ENCODE measurements at regions not wholly inside any gene's neighbourhood (a gene's known extent, or its start where the extent isn't known, plus 50 kb on each side); places are given as distances from the start of the nearest gene placed in this dataset. TPM values are rescaled to one million over a fixed set of nuclear protein-coding genes. Genes with fewer than 3 reads are reported as not detected.
A peak's percentile ranks its signal among the peaks of the same experiment; 100 is the strongest.
"Not testable (repeated sequence)": the region's sequence is repeated elsewhere in the genome, so short reads cannot be mapped to it uniquely, and the experiment has no call there.

- intact Hi-C loops (cut with DNase I), result loop anchor here (10.0 kb wide), 1 partner anchor 287 kb away; the partner anchor contains the start of gene ZNF184
- DNase-seq, result no peak
- peak; percentile 25 for ATAC-seq (ENCODE audit: poor library complexity)
Measured at GRCh38 chr6:27187231-27188060, 60.1 kb upstream of the PRSS16 start.

- ATAC-seq (ENCODE audit: poor library complexity) (peak; percentile 95), DNase-seq (peak; percentile 51)
- intact Hi-C loops (cut with DNase I), result loop anchor here (10.0 kb wide), 1 partner anchor 287 kb away; the partner anchor contains the start of gene ZNF184
Measured at GRCh38 chr6:27188061-27188884, 59.2 kb upstream of the PRSS16 start.

- ATAC-seq (ENCODE audit: poor library complexity) (peak; percentile 98), DNase-seq (no peak)
- intact Hi-C loops (cut with DNase I), result loop anchor here (10.0 kb wide), 1 partner anchor 286 kb away; the partner anchor contains the start of gene ZNF184
Measured at GRCh38 chr6:27188885-27189418, 58.5 kb upstream of the PRSS16 start.

GRCh38 chr6:27190126-27190525 lies 57.4 kb upstream of the PRSS16 start:
- DNase-seq, result no peak
- no peak for ATAC-seq (ENCODE audit: poor library complexity)

GRCh38 chr6:27194453-27194852 lies 53.0 kb upstream of the PRSS16 start:
- ATAC-seq (ENCODE audit: poor library complexity); DNase-seq; intact Hi-C loops (cut with DNase I): not testable (repeated sequence)

More at GRCh38 chr6:27190126-27190525, 57.4 kb upstream of the PRSS16 start:
- intact Hi-C loops (cut with DNase I), result no loop called here

GRCh38 chr6:27195547-27195946 lies 52.0 kb upstream of the PRSS16 start:
- intact Hi-C loops (cut with DNase I); DNase-seq; ATAC-seq (ENCODE audit: poor library complexity): not testable (repeated sequence)

Small RNAs in the stretch of these regions (microRNA-seq; reads per million reads assigned to microRNA genes)
- gene MIR3143, result not detected
